ENCODE measurements at regions not wholly inside any gene's neighbourhood (a gene's known extent, or its start where the extent isn't known, plus 50 kb on each side); places are given as distances from the start of the nearest gene placed in this dataset.

- TF ChIP-seq POLR2A (IDR thresholded peaks at IDR 0.05), result no peak
- TF ChIP-seq, protein P1, sequence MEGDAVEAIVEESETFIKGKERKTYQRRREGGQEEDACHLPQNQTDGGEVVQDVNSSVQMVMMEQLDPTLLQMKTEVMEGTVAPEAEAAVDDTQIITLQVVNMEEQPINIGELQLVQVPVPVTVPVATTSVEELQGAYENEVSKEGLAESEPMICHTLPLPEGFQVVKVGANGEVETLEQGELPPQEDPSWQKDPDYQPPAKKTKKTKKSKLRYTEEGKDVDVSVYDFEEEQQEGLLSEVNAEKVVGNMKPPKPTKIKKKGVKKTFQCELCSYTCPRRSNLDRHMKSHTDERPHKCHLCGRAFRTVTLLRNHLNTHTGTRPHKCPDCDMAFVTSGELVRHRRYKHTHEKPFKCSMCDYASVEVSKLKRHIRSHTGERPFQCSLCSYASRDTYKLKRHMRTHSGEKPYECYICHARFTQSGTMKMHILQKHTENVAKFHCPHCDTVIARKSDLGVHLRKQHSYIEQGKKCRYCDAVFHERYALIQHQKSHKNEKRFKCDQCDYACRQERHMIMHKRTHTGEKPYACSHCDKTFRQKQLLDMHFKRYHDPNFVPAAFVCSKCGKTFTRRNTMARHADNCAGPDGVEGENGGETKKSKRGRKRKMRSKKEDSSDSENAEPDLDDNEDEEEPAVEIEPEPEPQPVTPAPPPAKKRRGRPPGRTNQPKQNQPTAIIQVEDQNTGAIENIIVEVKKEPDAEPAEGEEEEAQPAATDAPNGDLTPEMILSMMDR (IDR thresholded peaks at IDR 0.05), result no peak
Measured at GRCh38 chr7:67950321-67951083, 953.9 kb downstream of the TYW1 start.
